ENCODE measurements at regions not wholly inside any gene's neighbourhood (a gene's known extent, or its start where the extent isn't known, plus 50 kb on each side); places are given as distances from the start of the nearest gene placed in this dataset.

- TF ChIP-seq ZNF382 (CRISPR knock-in tag; IDR thresholded peaks at IDR 0.05; ENCODE audit: borderline replicate concordance) (no peak), LBX2 (CRISPR knock-in tag; IDR thresholded peaks at IDR 0.05; ENCODE audit: borderline replicate concordance) (no peak), FLYWCH1 (CRISPR knock-in tag; IDR thresholded peaks at IDR 0.05) (no peak), ZNF326 (CRISPR knock-in tag; IDR thresholded peaks at IDR 0.05; ENCODE audit: borderline replicate concordance) (no peak)
Observed at GRCh38 chr6:121934451-121934850, 465.0 kb upstream of the HSF2 start (continued).

- no peaks in the 10 kb centered on the region for H3K27me3 ChIP-seq (ENCODE audit: control insufficient read depth in 1 of 2, insufficient read depth in 2 of 2, low read length in 2 of 2)
- H3K36me3 ChIP-seq (replicated peaks in 1 of 2; ENCODE audit: control insufficient read depth in 1 of 2, insufficient read depth in 2 of 2, low read length in 2 of 2) = no peaks in the 10 kb centered on the region
- WGBS (ENCODE audit: low lambda C conversion rate) = 3% methylated on average over 2 of the region's 2 CpGs
- no peaks in the 10 kb centered on the region for H3K79me2 ChIP-seq (ENCODE audit: insufficient read depth, low read length)
- no peaks in the 10 kb centered on the region for H4K20me1 ChIP-seq (ENCODE audit: insufficient read depth, low read length)
- BruUV-seq (replicated peaks) = no TSS peak
- FAIRE-seq = no peak
- POLR2A ChIA-PET = no interaction called here
- no peak for TF ChIP-seq NR2F6 (IDR thresholded peaks at IDR 0.05)
- no peak for TF ChIP-seq NR2F6 (CRISPR knock-in tag; IDR thresholded peaks at IDR 0.05)
- peak; percentile 75 for TF ChIP-seq CEBPB (IDR thresholded peaks at IDR 0.05; ENCODE audit: borderline replicate concordance, low read depth, low read length)
- peak; percentile 66; the same call in 1 of the 2 replicates for TF ChIP-seq ATF7 (IDR thresholded peaks at IDR 0.05)
- TF ChIP-seq ATF7 (CRISPR knock-in tag; IDR thresholded peaks at IDR 0.05) = no peak
- no peak for DNase-seq (ENCODE audit: low spot score)
- H2AFZ ChIP-seq (ENCODE audit: low read length) = no peak overlapping the region
- ATAC-seq = no peak
- no peak overlapping the region for H3K4me3 ChIP-seq (replicated peaks in 1 of 3; ENCODE audit: insufficient read depth in 1 of 3, low read depth in 2 of 3, low read length in 3 of 3)
- in situ Hi-C loops (cut with HindIII; ENCODE audit: extremely low pct_ligation_motif_present, low pct_unique_long_range_greater_than_20kb) = no loop called here
- intact Hi-C loops (cut with micrococcal nuclease; ENCODE audit: unreplicated experiment) = no loop called here
- no peak overlapping the region for H3K4me2 ChIP-seq (ENCODE audit: low read depth, low read length)
- no peaks in the 10 kb centered on the region for H3K4me1 ChIP-seq (ENCODE audit: insufficient read depth, low read length)
- H3K27ac ChIP-seq (ENCODE audit: extremely low read length, insufficient read depth, low read length) = no peak overlapping the region
- H3K9ac ChIP-seq (ENCODE audit: insufficient read depth, low read depth, low read length) = no peak overlapping the region
- CTCF ChIA-PET (ENCODE audit: low intra/inter-chr PET ratio, low total read pairs) = no interaction called here
- 0 out of 2 replicates have a peak, but pooled peaks cover 17% of the 10 kb centered on the region for H3K9me3 ChIP-seq (ENCODE audit: low read length)
Observed at GRCh38 chr6:121940728-121941127, 458.7 kb upstream of the HSF2 start.

- WGBS (ENCODE audit: low lambda C conversion rate) = 0% methylated on average over 1 of the region's 1 CpG
- in situ Hi-C loops (cut with HindIII; ENCODE audit: extremely low pct_ligation_motif_present, low pct_unique_long_range_greater_than_20kb) = no loop called here
- H4K20me1 ChIP-seq (ENCODE audit: insufficient read depth, low read length) = no peaks in the 10 kb centered on the region
- TF ChIP-seq WIZ (CRISPR knock-in tag; IDR thresholded peaks at IDR 0.05) (no peak), NAIF1 (CRISPR knock-in tag; IDR thresholded peaks at IDR 0.05; ENCODE audit: borderline replicate concordance) (no peak), ZNF207 (IDR thresholded peaks at IDR 0.05; ENCODE audit: borderline replicate concordance) (no peak), RELA (CRISPR knock-in tag; IDR thresholded peaks at IDR 0.05) (no peak), KDM4B (CRISPR knock-in tag; IDR thresholded peaks at IDR 0.05) (no peak), KDM5A (IDR thresholded peaks at IDR 0.05; ENCODE audit: borderline replicate concordance, low read length) (no peak), U2AF1 (optimal IDR thresholded peaks at IDR 0.05; ENCODE audit: low read depth, low read length) (no peak), ZNF710 (CRISPR knock-in tag; IDR thresholded peaks at IDR 0.05; ENCODE audit: borderline replicate concordance) (no peak)
Observed at GRCh38 chr6:121944354-121944753, 455.1 kb upstream of the HSF2 start.

More at GRCh38 chr6:121944354-121944753, 455.1 kb upstream of the HSF2 start:
- H3K4me3 ChIP-seq (replicated peaks in 1 of 3; ENCODE audit: insufficient read depth in 1 of 3, low read depth in 2 of 3, low read length in 3 of 3) = no peak overlapping the region
- ChIA-PET CTCF (ENCODE audit: low intra/inter-chr PET ratio, low total read pairs) (no interaction called here), POLR2A (no interaction called here)
- intact Hi-C loops (cut with micrococcal nuclease; ENCODE audit: unreplicated experiment) = no loop called here
- H3K79me2 ChIP-seq (ENCODE audit: insufficient read depth, low read length) = no peaks in the 10 kb centered on the region
- H3K36me3 ChIP-seq (replicated peaks in 1 of 2; ENCODE audit: control insufficient read depth in 1 of 2, insufficient read depth in 2 of 2, low read length in 2 of 2) = no peaks in the 10 kb centered on the region
- H3K9ac ChIP-seq (ENCODE audit: insufficient read depth, low read depth, low read length) = no peak overlapping the region
- H3K27ac ChIP-seq (ENCODE audit: extremely low read length, insufficient read depth, low read length) = no peak overlapping the region
- ATAC-seq = no peak
- H3K4me2 ChIP-seq (ENCODE audit: low read depth, low read length) = no peak overlapping the region
- BruUV-seq (replicated peaks) = no TSS peak
- H3K4me1 ChIP-seq (ENCODE audit: insufficient read depth, low read length) = no peaks in the 10 kb centered on the region
- FAIRE-seq = no peak
- no peaks in the 10 kb centered on the region for H3K27me3 ChIP-seq (ENCODE audit: control insufficient read depth in 1 of 2, insufficient read depth in 2 of 2, low read length in 2 of 2)
- H3K9me3 ChIP-seq (ENCODE audit: low read length) = 0 out of 2 replicates have a peak, but pooled peaks cover 17% of the 10 kb centered on the region
- H2AFZ ChIP-seq (ENCODE audit: low read length) = no peak overlapping the region
- no peak for DNase-seq (ENCODE audit: low spot score)
